Choroid plexus epithelial cell (primary cell): ENCODE measurements at regions not wholly inside any gene's neighbourhood (a gene's known extent, or its start where the extent isn't known, plus 50 kb on each side); places are given as distances from the start of the nearest gene placed in this dataset.

Experiments
- DNase-seq: peaks from one replicate; pipeline ENCODE4 v3.0.0-alpha.2; 2010; ENCODE audit warnings: low read depth
- H3K4me3 ChIP-seq: 2 replicates; pipeline ENCODE4 v1.5.1; 2011; ENCODE audit warnings: low read depth, mild to moderate bottlenecking, control low read depth, low read length, moderate library complexity
- TF ChIP-seq, protein P1 (sequence below): conservative IDR thresholded peaks from 2 replicates; pipeline ENCODE4 v1.5.1; 2011; ENCODE audit warnings: low read depth, mild to moderate bottlenecking, control low read depth, inconsistent platforms, low read length, moderate library complexity

DNA sequence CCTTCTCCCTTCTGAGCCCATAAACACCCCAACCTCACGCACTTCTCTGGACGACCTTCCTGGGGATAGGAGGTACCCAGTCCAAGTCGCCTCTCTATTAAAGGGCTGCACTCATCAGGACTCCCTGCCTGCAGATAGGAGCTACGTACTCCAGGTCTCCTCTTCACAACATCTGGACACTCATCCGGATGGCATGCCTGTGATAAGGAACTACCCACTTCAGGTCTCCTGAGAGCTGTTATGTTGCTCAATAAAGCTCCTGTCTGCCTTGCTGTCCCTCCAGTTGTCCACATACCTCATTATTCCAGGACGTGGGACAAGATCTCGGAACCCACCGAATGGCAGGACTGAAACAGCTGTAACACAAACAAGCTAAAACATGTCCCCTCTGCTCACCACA lies 548.0 kb downstream of the TBC1D32 start:
- DNase-seq, result no peak
- TF ChIP-seq, protein P1, sequence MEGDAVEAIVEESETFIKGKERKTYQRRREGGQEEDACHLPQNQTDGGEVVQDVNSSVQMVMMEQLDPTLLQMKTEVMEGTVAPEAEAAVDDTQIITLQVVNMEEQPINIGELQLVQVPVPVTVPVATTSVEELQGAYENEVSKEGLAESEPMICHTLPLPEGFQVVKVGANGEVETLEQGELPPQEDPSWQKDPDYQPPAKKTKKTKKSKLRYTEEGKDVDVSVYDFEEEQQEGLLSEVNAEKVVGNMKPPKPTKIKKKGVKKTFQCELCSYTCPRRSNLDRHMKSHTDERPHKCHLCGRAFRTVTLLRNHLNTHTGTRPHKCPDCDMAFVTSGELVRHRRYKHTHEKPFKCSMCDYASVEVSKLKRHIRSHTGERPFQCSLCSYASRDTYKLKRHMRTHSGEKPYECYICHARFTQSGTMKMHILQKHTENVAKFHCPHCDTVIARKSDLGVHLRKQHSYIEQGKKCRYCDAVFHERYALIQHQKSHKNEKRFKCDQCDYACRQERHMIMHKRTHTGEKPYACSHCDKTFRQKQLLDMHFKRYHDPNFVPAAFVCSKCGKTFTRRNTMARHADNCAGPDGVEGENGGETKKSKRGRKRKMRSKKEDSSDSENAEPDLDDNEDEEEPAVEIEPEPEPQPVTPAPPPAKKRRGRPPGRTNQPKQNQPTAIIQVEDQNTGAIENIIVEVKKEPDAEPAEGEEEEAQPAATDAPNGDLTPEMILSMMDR, result no peak

DNA sequence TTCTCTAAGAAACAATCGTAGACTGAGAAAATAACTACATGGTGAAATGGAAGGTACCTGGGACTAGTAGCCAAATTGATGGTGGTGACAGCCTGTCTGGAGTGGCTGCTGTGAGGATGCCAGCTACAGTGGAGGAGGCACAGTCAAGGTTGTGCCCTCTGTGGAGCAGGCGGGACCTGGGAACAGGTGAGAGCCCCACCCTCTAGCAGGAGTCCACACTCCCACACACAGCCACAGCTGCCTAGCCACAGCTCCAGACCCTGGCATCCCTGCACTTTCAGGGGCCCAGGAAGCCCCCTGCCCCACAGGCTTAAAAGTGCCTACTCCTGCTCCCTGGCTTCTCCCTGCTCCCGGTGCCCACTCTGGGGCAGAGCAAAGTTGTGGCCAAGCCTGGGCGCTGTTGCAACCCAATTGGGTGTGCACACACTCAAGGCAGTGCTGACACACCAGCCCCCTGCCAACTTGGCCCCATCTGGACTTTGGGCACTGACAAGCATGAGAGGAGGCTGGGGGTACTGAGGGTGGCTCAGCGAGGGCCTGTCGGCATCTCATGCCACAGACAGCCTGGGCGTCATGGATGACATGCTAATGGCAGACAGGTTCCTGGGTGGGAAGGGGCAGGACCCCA lies 548.7 kb downstream of the TBC1D32 start:
- TF ChIP-seq, protein P1, result no peak
- DNase-seq, result no peak
- H3K4me3 ChIP-seq, result no peak overlapping the region

More for the DNA sequence above, 548.0 kb downstream of the TBC1D32 start:
- H3K4me3 ChIP-seq, result no peak overlapping the region

DNA sequence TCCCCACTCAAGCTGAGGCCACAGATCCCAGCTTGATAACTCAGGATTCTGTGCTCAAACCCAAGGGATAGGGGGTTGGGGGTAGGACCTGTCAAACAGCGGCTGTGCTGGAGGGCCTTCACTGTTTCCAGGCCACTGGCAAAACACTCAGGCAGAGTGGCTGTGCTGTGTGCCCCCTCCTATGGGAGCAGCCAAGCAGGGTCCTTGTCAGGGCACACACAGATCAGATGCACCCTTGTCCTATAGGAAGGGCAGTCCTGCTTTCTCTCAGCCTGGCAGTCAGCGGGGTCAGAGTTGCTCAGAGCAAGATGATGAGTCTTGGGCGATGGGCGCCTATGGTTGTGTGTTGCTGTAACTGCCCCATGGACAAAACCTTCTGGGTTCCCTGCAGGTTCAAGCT lies 554.8 kb downstream of the TBC1D32 start:
- DNase-seq, result no peak
- TF ChIP-seq, protein P1, result no peak
- H3K4me3 ChIP-seq, result no peak overlapping the region

DNA sequence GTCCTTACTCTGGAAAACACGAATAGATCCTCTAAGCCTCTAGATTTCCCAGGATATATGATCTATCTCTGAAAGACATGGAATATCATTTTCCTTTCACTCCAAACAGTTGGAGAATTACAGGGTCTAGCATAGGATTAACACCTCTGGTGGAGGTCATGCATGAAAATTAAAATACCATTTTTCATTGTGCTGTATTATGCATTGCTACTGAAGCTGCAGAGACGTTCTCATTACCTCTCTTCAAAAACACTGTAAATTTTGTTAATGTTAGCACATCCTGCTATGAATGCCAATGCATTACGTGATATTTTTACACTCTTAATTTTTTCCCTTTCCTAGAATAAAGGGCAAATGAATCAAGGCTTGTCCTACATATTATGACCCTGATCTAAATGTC lies 558.6 kb downstream of the TBC1D32 start:
- DNase-seq, result no peak
- no peak overlapping the region for H3K4me3 ChIP-seq
- TF ChIP-seq, protein P1, result no peak

DNA sequence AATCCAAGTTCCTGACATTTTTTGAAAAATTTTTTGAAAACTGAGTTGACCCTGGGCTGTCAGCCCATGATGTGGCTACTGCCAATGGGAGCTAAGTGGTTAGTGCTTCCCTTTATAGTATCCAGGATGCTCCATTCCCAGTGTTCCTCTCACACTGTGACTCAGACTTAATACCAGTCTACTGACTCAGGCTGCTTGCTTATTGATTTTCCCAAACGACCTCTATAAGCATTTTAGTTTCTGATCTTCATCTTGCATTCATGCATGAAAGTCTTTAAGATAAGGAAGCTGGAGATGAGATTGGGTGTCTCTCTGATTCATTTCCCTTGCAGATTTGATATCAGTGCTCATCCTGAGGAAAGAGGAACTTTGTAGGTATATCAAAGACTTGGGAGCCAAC lies 560.0 kb downstream of the TBC1D32 start:
- TF ChIP-seq, protein P1, result no peak
- no peak overlapping the region for H3K4me3 ChIP-seq
- DNase-seq, result peak; percentile 23

DNA sequence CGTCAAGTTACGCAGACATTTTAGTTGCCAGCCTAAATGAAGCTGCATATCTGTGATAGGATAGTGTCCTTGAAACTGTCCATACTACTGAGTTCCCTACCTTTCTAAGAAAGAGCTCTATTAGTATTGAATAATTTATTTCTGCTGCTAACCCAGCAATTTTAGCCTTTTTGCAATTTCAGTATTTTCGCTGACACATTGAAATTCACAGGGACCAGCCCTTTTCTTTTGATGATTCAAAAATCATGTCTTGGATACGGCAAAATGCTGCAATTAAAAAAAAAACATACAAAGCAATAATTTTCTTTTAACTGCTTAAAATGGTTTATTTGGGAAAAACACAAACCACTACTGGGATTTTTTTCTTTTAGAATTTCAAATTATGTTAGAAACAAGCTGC lies 563.3 kb downstream of the TBC1D32 start:
- no peak for DNase-seq
- no peak overlapping the region for H3K4me3 ChIP-seq
- TF ChIP-seq, protein P1, result no peak

DNA sequence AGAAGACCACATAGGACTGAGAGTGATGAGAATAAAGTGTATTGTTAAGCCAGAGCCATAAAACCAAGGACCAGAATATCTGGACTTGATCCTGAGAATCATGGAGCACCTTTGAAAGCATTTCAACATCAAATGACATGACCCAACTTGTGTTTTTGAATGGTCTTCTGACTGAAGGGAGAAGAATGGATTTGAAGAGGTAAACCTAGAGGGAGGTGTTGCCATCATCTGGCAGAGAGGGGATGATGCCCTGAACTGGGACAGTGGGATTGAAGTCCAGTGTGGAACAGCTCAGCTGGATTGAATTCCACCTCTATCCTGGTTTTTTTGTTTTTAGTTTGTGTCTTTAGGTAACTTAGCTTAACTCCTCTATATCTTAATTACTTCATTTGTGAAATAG lies 570.0 kb downstream of the TBC1D32 start:
- TF ChIP-seq, protein P1, result no peak
- no peak for DNase-seq
- H3K4me3 ChIP-seq, result no peak overlapping the region
